Upper lobe of left lung (tissue), 6 donors: ENCODE measurements at regions not wholly inside any gene's neighbourhood (a gene's known extent, or its start where the extent isn't known, plus 50 kb on each side); places are given as distances from the start of the nearest gene placed in this dataset.
A peak's percentile ranks its signal among the peaks of the same experiment; 100 is the strongest.
"Not testable (repeated sequence)": the region's sequence is repeated elsewhere in the genome, so short reads cannot be mapped to it uniquely, and the experiment has no call there.

Experiments
- ATAC-seq, 2 donors: fragments of 200-7000 bp; cut with Tn5 transposase; one replicate each; pipeline ENCODE4 v1.9.1; 2022; ENCODE audit warnings: mild to moderate bottlenecking in 2 of 2, moderate library complexity in 2 of 2; ENCODE audit not compliant: low FRiP score in 2 of 2
- DNase-seq, 2 donors: peaks; one replicate each; pipeline ENCODE4 v3.0.0-alpha.2; 2019 to 2020
- H3K27ac ChIP-seq, 4 donors: fragments of 200-600 bp; sonication (generic); one replicate each; pipeline ENCODE4 v1.5.1; 2016 to 2019
- H3K27me3 ChIP-seq, 4 donors: fragments of 200-600 bp; sonication (generic); one replicate each; pipeline ENCODE4 v1.5.1; 2017 to 2019
- H3K36me3 ChIP-seq, 4 donors: fragments of 200-600 bp; sonication (generic); one replicate each; pipeline ENCODE4 v1.5.1; 2016 to 2019
- H3K4me1 ChIP-seq, 4 donors: fragments of 200-600 bp; sonication (generic); one replicate each; pipeline ENCODE4 v1.5.1; 2018 to 2019
- H3K4me3 ChIP-seq, 4 donors: fragments of 200-600 bp; sonication (generic); one replicate each; pipeline ENCODE4 v1.5.1; 2017 to 2019; ENCODE audit warnings: mild to moderate bottlenecking in 2 of 4, moderate library complexity in 1 of 4
- H3K9me3 ChIP-seq, 4 donors: fragments of 200-600 bp; sonication (generic); one replicate each; pipeline ENCODE4 v1.5.1; 2018 to 2019
- EP300 ChIP-seq, 4 donors: sonication (generic); formaldehyde crosslinking; IDR thresholded peaks; one replicate each; pipeline ENCODE4 v1.5.1; 2017; ENCODE audit warnings: antibody characterized with exemption in 4 of 4, control low read depth in 2 of 4
- POLR2A ChIP-seq, 4 donors: fragments of 450-650 bp; IDR thresholded peaks; one replicate each; pipeline ENCODE4 v1.5.1; 2016 to 2017; ENCODE audit warnings: antibody characterized with exemption in 4 of 4, mild to moderate bottlenecking in 2 of 4
- POLR2AphosphoS5 ChIP-seq, 2 donors: sonication (generic); formaldehyde crosslinking; IDR thresholded peaks; one replicate each; pipeline ENCODE4 v1.5.1; 2017; ENCODE audit warnings: antibody characterized with exemption in 2 of 2
- WGBS, 2 donors: methylation state at CpG; one replicate each; pipeline ENCODE4 v1.1.5; 2017 to 2018; 5-methylcytosine and 5-hydroxymethylcytosine counted together
- TF ChIP-seq, protein P1 (sequence below), 6 experiments: fragments of 450-650 bp in 4 of 6; fragments of 200-600 bp in 2 of 6; sonication (generic) in 2 of 6; IDR thresholded peaks; one replicate each; pipeline ENCODE4 v1.5.1; 2016 to 2019; ENCODE audit warnings: antibody characterized with exemption in 6 of 6
- donor health status: DM: no; HTN: no; CAD: no; lungs with moderate emphysema.
- donor health status: DM: no; HTN: yes; CAD: no; lungs with severe emphysema.

DNA sequence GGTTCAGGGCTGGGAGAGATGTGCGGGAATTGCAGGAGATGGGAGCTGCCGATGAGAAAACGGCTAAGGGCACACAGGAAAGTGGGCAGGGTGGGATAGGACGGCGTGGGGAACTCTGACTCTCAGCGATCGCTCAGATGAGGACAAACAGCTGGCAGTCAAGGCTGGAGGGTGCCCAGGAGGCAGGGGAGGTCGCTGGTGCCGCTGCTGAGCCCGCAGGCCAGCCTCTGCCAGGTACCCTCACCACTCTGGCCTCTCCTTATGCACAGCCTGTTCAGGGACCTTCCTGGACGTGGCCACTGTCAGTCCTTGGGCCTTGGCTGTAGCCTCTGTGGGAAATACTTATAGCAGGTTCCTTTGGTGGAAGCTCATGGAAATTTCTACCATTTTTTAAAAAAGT lies 308.6 kb downstream of the TEX29 start:
- H3K4me1 ChIP-seq = no peaks in the 10 kb centered on the region
- no peaks in the 10 kb centered on the region for H3K9me3 ChIP-seq
- no peak overlapping the region for H3K4me3 ChIP-seq
- WGBS, 2 donors = 68 to 69% methylated on average over 9 to 11 of the region's 11 CpGs
- DNase-seq = no peak
- TF ChIP-seq POLR2AphosphoS5 (IDR thresholded peaks at IDR 0.05) = no peak
- no peak for TF ChIP-seq POLR2A (IDR thresholded peaks at IDR 0.05)
- TF ChIP-seq, protein P1, sequence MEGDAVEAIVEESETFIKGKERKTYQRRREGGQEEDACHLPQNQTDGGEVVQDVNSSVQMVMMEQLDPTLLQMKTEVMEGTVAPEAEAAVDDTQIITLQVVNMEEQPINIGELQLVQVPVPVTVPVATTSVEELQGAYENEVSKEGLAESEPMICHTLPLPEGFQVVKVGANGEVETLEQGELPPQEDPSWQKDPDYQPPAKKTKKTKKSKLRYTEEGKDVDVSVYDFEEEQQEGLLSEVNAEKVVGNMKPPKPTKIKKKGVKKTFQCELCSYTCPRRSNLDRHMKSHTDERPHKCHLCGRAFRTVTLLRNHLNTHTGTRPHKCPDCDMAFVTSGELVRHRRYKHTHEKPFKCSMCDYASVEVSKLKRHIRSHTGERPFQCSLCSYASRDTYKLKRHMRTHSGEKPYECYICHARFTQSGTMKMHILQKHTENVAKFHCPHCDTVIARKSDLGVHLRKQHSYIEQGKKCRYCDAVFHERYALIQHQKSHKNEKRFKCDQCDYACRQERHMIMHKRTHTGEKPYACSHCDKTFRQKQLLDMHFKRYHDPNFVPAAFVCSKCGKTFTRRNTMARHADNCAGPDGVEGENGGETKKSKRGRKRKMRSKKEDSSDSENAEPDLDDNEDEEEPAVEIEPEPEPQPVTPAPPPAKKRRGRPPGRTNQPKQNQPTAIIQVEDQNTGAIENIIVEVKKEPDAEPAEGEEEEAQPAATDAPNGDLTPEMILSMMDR (IDR thresholded peaks at IDR 0.05) = no peak
- TF ChIP-seq EP300 (IDR thresholded peaks at IDR 0.05) = no peak
- H3K27me3 ChIP-seq = no peaks in the 10 kb centered on the region
- H3K36me3 ChIP-seq = no peaks in the 10 kb centered on the region
- ATAC-seq = no peak
- no peak overlapping the region for H3K27ac ChIP-seq

- no peaks in the 10 kb centered on the region for H3K9me3 ChIP-seq
- H3K36me3 ChIP-seq = no peaks in the 10 kb centered on the region
- no peaks in the 10 kb centered on the region for H3K27me3 ChIP-seq
- WGBS, 2 donors = 79 to 81% methylated on average over 8 to 15 of the region's 15 CpGs
- ATAC-seq (peak in 1 of 2 donors; percentile 35), DNase-seq (no peak)
- H3K4me3 ChIP-seq = no peak overlapping the region
- H3K27ac ChIP-seq = no peak overlapping the region
- no peaks in the 10 kb centered on the region for H3K4me1 ChIP-seq
- no peak for TF ChIP-seq POLR2AphosphoS5 (IDR thresholded peaks at IDR 0.05)
- TF ChIP-seq, protein P1 (IDR thresholded peaks at IDR 0.05) = no peak
- no peak for TF ChIP-seq POLR2A (IDR thresholded peaks at IDR 0.05)
- no peak for TF ChIP-seq EP300 (IDR thresholded peaks at IDR 0.05)
Measured at GRCh38 chr13:111629457-111629856, 309.0 kb downstream of the TEX29 start.

- ATAC-seq = no peak
- H3K4me3 ChIP-seq = no peak overlapping the region
- H3K27me3 ChIP-seq = no peaks in the 10 kb centered on the region
- no peaks in the 10 kb centered on the region for H3K4me1 ChIP-seq
- no peaks in the 10 kb centered on the region for H3K9me3 ChIP-seq
- no peak overlapping the region for H3K27ac ChIP-seq
- no peaks in the 10 kb centered on the region for H3K36me3 ChIP-seq
- no peak for DNase-seq
- TF ChIP-seq, protein P1 (IDR thresholded peaks at IDR 0.05) = no peak
- TF ChIP-seq POLR2A (IDR thresholded peaks at IDR 0.05) (no peak), POLR2AphosphoS5 (IDR thresholded peaks at IDR 0.05) (no peak), EP300 (IDR thresholded peaks at IDR 0.05) (no peak)
- WGBS, 2 donors = 66 to 68% methylated on average over 14 of the region's 14 CpGs
Measured at GRCh38 chr13:111629926-111630325, 309.5 kb downstream of the TEX29 start.

DNA sequence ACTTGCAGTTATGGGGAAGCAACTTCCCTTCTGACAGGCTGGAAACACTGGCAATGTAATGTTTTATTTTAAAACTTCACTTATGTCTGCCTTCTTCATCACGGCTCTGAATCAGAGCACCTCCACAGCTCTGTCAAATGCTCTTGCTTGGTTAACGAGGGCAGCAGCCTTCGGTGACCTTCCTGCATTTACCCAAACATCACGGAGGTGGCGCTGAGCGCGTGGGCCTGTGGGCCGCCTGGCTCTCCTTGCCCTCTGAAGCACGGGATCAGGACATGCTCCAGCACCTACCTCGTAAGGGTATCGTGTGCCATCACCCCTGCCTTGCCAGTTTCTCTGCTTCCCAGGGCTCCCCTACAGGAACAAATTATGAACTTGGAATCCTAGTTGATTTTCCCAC lies 310.0 kb downstream of the TEX29 start:
- Histone ChIP-seq H3K27ac (no peak overlapping the region), H3K9me3 (no peaks in the 10 kb centered on the region), H3K4me3 (no peak overlapping the region), H3K4me1 (no peaks in the 10 kb centered on the region), H3K27me3 (no peaks in the 10 kb centered on the region), H3K36me3 (no peaks in the 10 kb centered on the region)
- WGBS, 2 donors = 80 to 81% methylated on average over 4 to 11 of the region's 11 CpGs
- DNase-seq (no peak), ATAC-seq (no peak)
- TF ChIP-seq, protein P1 (IDR thresholded peaks at IDR 0.05) = no peak
- no peak for TF ChIP-seq EP300 (IDR thresholded peaks at IDR 0.05)
- TF ChIP-seq POLR2A (IDR thresholded peaks at IDR 0.05) = no peak
- TF ChIP-seq POLR2AphosphoS5 (IDR thresholded peaks at IDR 0.05) = no peak

DNA sequence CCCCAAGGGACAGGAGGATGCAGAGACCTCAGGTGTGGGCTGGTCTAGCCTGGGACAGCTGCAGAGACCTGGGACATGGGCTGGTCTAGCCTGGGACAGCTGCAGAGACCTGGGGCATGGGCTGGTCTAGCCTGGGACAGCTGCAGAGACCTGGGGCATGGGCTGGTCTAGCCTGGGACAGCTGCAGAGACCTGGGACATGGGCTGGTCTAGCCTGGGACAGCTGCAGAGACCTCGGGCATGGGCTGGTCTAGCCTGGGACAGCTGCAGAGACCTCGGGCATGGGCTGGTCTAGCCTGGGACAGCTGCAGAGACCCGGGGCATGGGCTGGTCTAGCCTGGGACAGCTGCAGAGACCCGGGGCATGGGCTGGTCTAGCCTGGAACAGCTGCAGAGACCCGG lies 310.8 kb downstream of the TEX29 start:
- not testable (repeated sequence) for H3K4me3 ChIP-seq, DNase-seq, H3K27me3 ChIP-seq, H3K4me1 ChIP-seq, ATAC-seq, H3K9me3 ChIP-seq, H3K27ac ChIP-seq, H3K36me3 ChIP-seq
- WGBS, 2 donors = 43 to 92% methylated on average over 1 to 3 of the region's 5 CpGs
